ENCODE measurements at regions not wholly inside any gene's neighbourhood (a gene's known extent, or its start where the extent isn't known, plus 50 kb on each side); places are given as distances from the start of the nearest gene placed in this dataset.

DNA sequence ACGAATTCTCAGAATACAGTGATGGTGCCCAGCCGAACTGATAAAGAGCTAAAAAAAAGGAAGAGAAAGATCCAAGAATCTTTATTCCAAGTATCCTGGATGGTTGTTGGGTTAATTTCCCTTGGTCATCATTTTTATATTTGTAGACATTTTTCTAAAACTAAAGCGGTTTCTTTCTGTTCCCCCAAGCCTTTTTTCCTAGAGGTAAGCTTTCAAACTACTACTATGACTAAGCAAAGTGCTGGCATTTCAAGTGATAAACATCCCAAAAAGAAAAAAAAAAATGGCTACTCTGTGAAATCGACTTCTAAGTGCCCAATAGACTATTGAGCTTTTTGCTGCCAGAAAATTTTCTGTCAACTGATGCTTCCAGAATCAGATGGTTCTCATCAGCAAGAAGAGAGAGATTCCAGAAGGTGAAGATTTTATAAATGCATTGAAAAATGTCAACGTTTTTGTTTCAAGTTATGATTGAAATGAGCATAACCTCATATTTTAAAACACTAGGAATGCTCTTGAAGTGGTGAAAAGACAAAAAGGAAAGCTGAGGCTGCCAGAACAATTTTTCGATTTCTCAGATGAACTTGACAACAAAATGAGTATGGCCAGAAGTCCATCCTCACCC lies 96.1 kb upstream of the ZC3H11B start:
- TF ChIP-seq POLR2A (IDR thresholded peaks at IDR 0.05; ENCODE audit: low read length): no peak
- no peak for TF ChIP-seq GATA1 (IDR thresholded peaks at IDR 0.05; ENCODE audit: low read depth, low read length)
